ENCODE measurements at regions not wholly inside any gene's neighbourhood (a gene's known extent, or its start where the extent isn't known, plus 50 kb on each side); places are given as distances from the start of the nearest gene placed in this dataset.
"Not testable (repeated sequence)": the region's sequence is repeated elsewhere in the genome, so short reads cannot be mapped to it uniquely, and the experiment has no call there.

- FAIRE-seq: no peak
Measured at GRCh38 chr9:38342532-38342931, 50.0 kb upstream of the ALDH1B1 start.

DNA sequence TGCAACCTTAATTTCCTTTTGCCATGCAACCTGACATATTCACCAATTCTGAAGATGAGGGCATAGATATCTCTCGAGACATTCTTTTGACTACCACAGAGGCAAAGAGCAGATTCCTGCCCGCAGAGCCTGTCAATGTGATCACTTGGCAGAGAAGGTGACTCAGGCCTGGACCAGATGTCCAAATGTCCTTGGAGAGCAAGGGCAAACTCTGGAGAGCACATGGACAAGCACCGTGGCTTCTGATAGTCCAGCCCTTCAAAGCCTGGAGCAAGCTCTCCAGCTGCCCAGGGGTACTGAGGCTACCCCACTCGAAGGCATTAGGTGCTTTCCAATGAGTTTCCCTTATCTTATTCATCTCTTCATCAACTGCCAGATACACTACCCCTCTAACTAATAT is 50.4 kb upstream of the ALDH1B1 start:
- no peak for FAIRE-seq

DNA sequence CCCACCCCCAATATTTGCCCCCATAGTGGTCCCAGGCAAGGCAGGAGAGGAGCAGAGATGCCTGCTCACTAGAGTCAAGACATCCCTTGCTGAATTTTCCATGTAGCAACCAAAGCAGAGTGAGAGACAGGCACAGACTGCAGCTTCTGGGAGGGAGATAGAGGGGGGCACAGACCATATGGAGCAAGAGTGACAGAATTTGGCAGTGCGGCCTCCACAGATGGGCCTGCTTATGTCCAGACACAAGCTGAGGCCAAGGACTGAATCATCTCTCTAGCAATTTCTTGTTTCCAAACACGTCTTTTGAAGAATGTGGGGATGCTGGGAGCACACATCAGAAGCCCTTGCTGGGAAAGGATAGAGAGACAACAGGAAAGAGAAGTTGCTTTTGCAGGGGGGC is 53.0 kb upstream of the ALDH1B1 start:
- FAIRE-seq: no peak

- no peak for FAIRE-seq
Measured at GRCh38 chr9:38339087-38339486, 53.4 kb upstream of the ALDH1B1 start.

DNA sequence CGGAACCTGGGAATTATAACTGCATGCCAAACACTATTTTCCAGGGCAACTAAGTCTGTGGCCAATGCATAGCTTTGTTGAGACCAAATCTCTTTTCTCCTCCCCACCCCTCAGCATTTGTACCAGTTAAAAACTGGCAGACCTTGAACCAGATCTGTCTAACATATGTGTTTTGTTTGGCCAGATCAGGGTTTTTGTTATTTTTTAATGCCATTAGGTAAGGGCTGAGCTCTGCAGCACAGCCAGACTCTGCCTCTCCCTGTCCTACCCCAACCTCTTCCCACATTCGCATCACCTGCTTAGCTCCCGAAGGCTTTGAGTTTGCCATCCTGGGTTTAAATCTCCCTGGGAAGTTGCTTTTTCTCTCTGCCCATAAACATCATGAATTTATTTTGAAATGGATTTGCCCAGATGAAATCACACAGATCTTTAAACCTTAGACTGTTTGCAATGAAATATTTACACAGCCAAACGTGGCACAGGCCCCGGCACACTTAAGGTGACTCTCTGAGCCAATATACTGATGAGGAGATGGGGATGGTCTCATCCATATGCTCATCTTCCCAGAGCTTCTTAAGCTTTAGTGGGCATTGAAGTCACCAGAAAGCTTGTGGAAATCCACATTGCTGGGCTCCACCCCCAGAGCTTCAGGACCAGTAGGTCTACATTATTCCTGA is 54.0 kb upstream of the ALDH1B1 start:
- no peak for FAIRE-seq

GRCh38 chr9:38337706-38338264 is 54.7 kb upstream of the ALDH1B1 start:
- FAIRE-seq: no peak

DNA sequence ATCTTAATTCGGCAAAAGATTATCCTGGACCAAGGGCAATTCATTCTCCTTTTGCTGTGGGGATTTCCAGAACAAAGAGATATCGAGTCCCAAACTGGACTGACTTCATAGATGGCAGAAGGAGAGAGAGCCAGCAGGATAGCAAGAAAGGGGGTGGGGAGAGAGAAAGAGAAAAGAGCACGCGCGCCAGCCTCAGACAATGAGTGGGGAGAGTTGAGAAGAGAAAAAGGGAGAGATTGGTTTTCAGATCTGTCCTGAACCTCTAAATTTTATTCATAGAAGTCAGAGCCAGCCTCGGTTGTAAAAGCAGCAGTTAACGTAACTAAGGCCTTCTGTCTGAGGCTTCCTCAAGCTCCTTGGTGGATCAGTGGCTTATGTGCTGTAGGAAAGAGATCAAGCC is 55.3 kb upstream of the ALDH1B1 start:
- no peak for FAIRE-seq

- no peak for FAIRE-seq
Measured at GRCh38 chr9:38336341-38336740, 56.2 kb upstream of the ALDH1B1 start.

- no peak for FAIRE-seq
Measured at GRCh38 chr9:38335686-38336085, 56.8 kb upstream of the ALDH1B1 start.

DNA sequence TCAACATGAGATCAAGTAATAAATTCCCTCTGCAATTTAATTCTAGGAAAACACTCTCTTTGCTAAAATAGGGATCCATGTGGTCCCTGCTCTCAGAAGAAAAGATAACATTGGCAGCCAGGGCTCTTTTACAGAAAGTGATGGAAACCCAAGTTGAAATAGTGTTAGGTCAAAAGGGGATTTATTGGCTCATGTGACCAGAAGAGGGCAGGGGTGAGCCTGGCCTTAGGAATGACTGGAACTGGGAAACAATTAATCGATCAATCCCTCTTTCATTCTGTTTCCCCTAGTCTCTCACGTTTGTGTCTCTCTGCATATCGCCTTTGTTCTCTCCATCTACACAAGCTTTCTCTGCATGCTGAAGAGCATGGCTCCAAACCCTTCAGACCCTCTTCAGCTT is 58.3 kb upstream of the ALDH1B1 start:
- FAIRE-seq: no peak

DNA sequence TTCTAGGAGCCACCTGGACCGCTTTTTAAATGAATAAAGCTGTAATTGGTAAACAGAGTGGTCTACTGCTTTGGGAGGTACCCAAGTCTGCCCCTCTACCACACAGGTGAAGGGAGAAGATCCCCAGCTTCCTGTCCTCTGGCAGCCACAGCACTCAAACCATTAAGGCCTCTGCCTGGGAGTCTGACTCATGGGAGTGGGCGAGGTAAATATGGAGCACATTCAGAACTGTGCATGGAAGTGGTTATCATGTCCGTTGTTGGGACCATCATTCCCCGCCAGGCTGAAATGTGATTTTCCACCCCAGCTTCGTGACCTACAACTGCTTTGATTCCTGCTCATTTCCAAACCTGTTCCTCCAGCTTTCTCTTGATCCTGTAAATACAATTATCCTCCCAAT is 59.5 kb upstream of the ALDH1B1 start:
- no peak for FAIRE-seq

DNA sequence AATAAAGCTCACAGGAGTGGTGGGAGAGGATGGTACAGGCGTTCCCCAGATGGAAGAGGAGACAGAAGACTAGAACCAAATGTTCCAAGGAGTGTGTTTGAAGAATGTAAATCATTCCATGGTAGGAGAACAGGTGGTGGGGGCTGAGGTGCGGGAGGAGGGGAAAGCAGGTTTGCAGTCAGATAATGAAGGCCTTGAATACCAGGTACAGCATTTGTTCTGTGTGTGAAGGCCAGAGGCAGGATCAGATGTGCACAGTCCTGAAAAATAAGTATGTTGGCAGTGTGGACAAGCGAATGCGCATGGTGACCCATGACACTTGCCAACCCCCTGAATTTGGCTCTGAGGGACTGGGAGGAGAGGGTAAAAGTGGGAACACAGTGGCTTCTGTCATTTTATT is 59.9 kb upstream of the ALDH1B1 start:
- FAIRE-seq: no peak

DNA sequence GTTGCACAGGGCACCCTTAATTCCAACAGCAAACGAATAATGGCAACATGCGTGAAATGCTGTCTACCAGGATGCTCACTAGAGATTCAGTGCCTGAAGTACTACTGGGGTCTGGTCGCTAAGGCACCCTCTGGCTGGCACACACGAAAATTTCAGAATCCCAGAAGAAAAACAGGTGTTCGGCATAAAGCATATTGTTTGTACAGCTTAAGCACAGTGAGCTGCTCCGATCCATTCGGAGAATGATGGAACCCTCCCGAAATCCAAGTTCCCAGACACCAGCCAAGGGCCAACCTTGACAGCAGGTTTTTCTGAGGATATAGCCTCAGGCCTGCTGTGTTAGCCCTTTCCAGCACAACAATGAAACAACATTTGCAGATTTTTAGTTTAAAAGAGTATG is 61.4 kb upstream of the ALDH1B1 start:
- FAIRE-seq: no peak

DNA sequence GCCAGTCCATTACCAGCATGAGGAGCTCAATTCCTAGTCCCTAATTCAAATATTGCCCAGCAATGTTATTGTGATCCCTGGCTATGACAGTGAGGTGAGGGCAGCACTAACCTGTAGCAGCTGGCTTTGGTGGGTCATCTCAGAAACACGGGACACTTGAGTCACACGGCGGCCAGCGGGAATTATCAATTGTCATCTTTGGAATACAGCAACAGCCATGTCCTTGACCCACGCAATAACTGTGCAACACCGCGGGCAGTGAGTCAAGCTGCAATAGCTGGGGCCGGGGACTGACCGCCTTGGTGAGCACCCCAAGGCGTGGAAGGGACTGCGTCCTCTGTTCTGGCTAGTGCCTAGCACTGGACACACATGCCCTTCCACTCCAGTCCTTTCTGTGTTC is 62.5 kb upstream of the ALDH1B1 start:
- no peak for FAIRE-seq

DNA sequence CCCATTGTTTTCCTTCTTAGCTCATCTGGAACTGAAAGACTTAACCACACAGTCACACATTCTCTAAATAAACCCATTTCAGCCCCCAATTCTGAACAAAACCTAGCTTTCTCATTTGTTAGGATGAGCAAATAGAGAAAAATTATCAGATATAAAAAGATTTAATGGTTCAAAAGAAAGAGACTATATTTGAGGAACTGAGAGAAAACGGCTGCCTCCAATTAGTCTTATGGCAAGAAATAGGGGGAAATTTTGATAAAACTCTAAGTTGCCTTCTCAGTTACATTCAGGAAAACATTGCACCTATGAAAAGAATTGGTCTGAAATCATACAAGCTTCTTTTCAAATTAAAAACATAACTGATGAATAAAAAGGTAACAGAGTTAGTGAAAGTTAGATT is 63.7 kb upstream of the ALDH1B1 start:
- FAIRE-seq: no peak

- FAIRE-seq: no peak
Measured at GRCh38 chr9:38326122-38326521, 66.4 kb upstream of the ALDH1B1 start.

DNA sequence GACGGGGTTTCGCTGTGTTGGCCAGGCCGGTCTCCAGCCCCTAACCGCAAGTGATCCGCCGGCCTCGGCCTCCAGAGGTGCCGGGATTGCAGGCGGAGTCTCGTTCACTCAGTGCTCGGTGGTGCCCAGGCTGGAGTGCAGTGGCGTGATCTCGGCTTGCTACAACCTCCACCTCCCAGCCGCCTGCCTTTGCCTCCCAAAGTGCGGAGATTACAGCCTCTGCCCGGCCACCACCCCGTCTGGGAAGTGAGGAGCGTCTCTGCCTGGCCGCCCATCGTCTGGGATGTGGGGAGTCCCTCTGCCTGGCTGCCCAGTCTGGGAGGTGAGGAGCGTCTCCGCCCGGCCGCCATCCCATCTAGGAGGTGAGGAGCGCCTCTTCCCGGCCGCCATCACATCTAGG is 68.3 kb upstream of the ALDH1B1 start:
- not testable (repeated sequence) for FAIRE-seq

- no peak for FAIRE-seq
Measured at GRCh38 chr9:38322937-38323336, 69.6 kb upstream of the ALDH1B1 start.

- FAIRE-seq: no peak
Measured at GRCh38 chr9:38319496-38320173, 72.9 kb upstream of the ALDH1B1 start.

DNA sequence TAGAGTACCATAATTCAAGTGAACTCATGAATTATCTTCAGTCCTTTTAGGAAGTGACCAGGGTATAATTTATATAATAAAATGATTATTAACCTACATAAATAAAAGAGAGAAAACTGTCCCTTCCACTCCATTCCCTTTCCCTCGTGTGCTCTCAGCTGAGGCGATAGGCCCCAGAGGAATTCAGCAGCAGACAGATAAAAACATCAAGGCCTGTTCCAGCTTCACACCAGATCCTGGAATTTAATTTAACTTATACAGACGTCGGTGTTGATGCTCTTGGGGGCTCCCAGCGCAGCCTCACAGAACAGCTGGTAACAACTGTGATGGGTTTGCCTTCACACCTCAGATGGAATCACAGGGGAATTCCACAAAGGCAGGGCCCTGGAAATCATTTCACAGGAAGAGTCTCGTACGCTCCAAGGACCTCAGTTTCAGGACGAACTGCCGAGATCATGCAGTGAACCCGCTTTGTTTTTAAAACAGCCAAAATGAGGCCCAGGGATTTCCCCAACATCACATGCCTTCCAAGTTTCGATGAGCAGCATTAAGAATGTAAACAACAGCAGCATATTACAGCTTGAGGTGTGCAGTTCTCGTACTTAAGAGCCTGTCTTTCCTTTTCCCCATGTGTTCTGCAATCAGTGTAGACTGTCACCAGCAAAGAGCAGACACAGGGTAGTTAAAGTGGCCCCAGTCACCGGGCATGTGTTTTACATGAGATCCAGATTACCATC is 73.6 kb upstream of the ALDH1B1 start:
- no peak for FAIRE-seq

DNA sequence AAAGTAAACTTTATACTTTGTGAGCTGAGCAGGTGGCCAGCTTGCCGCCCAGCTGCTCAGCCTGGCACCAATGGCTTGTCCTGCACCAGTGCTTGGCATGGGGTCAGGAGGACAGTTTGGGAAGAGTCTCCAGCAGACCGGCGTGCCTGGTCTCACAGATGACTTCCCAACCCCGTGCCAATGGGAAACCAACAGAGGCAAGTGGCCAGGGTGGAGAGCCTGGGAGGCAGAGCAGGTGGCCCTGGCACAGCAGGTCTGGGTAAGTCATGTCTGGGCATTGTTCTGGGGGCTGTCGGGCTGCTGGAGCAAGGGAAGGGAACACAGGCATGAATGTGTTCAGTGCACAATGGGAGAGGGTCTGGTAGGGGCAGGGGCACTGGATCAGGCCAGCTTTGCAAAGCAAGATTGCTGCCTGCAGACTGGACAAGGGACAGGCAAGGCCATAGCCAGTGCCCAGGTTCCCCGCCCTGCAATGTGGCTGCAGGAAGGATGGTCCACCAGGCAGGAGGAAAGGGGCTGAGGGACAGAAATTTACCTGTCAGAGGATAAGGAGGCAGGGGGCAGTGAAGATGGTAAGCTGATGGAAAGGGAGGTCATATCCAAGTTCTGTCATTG is 76.2 kb upstream of the ALDH1B1 start:
- no peak for FAIRE-seq

- no peak for FAIRE-seq
Measured at GRCh38 chr9:38315085-38315595, 77.4 kb upstream of the ALDH1B1 start.

DNA sequence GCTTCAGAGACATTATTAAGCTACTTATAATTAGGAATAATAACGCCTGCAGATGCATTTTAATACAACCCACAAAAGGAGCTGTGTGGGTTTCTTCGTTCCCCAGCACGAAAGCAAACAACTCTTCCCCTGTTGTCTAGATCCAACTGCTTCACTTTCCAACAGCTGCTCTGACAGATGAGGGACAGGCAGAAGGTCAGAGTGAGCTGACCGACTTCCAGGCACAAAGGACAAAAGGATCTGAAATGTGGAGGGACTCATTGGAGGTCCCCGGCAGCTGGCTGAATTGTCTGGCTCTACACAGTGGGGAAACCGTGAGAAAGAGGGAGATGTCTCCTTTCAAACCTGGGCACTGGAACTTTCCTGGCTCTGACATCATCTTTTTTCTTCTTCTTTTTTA is 79.1 kb upstream of the ALDH1B1 start:
- FAIRE-seq: no peak

Measured in TTC549 (cell line).